ENCODE measurements at regions not wholly inside any gene's neighbourhood (a gene's known extent, or its start where the extent isn't known, plus 50 kb on each side); places are given as distances from the start of the nearest gene placed in this dataset.
"Not testable (repeated sequence)": the region's sequence is repeated elsewhere in the genome, so short reads cannot be mapped to it uniquely, and the experiment has no call there.

- H3K9me3 Mint-ChIP-seq (ENCODE audit: low read depth, unreplicated experiment); H3K27me3 Mint-ChIP-seq (ENCODE audit: unreplicated experiment); DNase-seq; BruUV-seq (replicated peaks); H3K4me3 Mint-ChIP-seq (ENCODE audit: low read depth, unreplicated experiment); H3K27ac Mint-ChIP-seq (ENCODE audit: unreplicated experiment); intact Hi-C loops (cut with micrococcal nuclease; ENCODE audit: unreplicated experiment); CTCF ChIA-PET; H3K36me3 Mint-ChIP-seq (ENCODE audit: insufficient read depth, unreplicated experiment); H3K4me1 Mint-ChIP-seq (ENCODE audit: low read depth, unreplicated experiment): not testable (repeated sequence)
Observed at GRCh38 chr21:6553505-6554376, 3967.6 kb upstream of the TPTE start.

DNA sequence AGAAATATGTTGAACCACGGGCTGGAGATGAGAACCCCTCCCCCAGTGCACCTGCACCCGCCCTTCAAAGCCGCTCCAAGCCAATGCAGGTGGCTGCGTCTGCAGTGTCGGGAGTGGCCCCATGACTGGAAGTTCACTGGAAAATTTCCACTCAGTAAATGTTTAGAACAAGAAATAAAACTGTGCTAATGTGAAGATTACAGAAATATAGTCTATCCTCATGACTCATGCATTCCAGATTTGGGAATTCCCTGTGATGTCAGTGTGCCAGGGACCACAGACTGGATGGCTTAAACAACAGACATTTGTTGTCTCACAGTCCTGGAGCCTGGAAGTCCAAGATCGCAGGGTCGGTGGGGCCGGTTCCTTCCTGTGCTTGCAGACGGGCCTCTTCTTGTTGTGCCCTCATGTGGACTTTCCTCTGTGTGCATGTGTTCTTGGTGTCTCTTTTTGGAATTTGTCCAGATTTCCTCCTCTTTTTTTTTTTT is 3967.0 kb upstream of the TPTE start:
- H3K4me3 Mint-ChIP-seq (ENCODE audit: low read depth, unreplicated experiment); H3K9me3 Mint-ChIP-seq (ENCODE audit: low read depth, unreplicated experiment); BruUV-seq (replicated peaks); H3K36me3 Mint-ChIP-seq (ENCODE audit: insufficient read depth, unreplicated experiment); CTCF ChIA-PET; intact Hi-C loops (cut with micrococcal nuclease; ENCODE audit: unreplicated experiment); DNase-seq; H3K4me1 Mint-ChIP-seq (ENCODE audit: low read depth, unreplicated experiment); H3K27ac Mint-ChIP-seq (ENCODE audit: unreplicated experiment); H3K27me3 Mint-ChIP-seq (ENCODE audit: unreplicated experiment): not testable (repeated sequence)

DNA sequence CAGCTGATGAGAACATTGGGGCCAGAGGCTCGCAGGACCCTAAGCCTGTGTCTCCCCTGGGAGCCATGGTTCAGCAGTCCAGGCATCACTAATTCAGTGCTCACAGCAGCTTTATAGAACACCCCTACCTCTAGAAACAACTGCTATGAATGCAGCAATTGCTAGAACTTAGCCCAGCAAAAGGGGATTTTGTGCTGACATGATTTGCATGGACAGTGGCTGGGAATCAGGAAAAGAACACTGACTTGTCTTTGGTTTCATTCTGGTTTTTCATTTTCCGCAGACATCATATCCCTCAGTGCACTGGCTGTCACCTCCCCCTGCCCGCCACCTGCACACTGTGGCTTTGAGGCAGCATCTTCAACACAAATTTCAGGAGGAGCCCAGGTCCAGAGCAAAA is 3964.9 kb upstream of the TPTE start:
- BruUV-seq (replicated peaks); H3K27ac Mint-ChIP-seq (ENCODE audit: unreplicated experiment); H3K4me1 Mint-ChIP-seq (ENCODE audit: low read depth, unreplicated experiment); H3K4me3 Mint-ChIP-seq (ENCODE audit: low read depth, unreplicated experiment); intact Hi-C loops (cut with micrococcal nuclease; ENCODE audit: unreplicated experiment); H3K9me3 Mint-ChIP-seq (ENCODE audit: low read depth, unreplicated experiment); H3K36me3 Mint-ChIP-seq (ENCODE audit: insufficient read depth, unreplicated experiment); DNase-seq; H3K27me3 Mint-ChIP-seq (ENCODE audit: unreplicated experiment); CTCF ChIA-PET: not testable (repeated sequence)

GRCh38 chr21:6557415-6557814 is 3964.0 kb upstream of the TPTE start:
- H3K4me1 Mint-ChIP-seq (ENCODE audit: low read depth, unreplicated experiment); H3K9me3 Mint-ChIP-seq (ENCODE audit: low read depth, unreplicated experiment); DNase-seq; intact Hi-C loops (cut with micrococcal nuclease; ENCODE audit: unreplicated experiment); H3K27ac Mint-ChIP-seq (ENCODE audit: unreplicated experiment); H3K4me3 Mint-ChIP-seq (ENCODE audit: low read depth, unreplicated experiment); H3K36me3 Mint-ChIP-seq (ENCODE audit: insufficient read depth, unreplicated experiment); CTCF ChIA-PET; H3K27me3 Mint-ChIP-seq (ENCODE audit: unreplicated experiment); BruUV-seq (replicated peaks): not testable (repeated sequence)

GRCh38 chr21:6561168-6561567 is 3960.2 kb upstream of the TPTE start:
- intact Hi-C loops (cut with micrococcal nuclease; ENCODE audit: unreplicated experiment); CTCF ChIA-PET; H3K4me1 Mint-ChIP-seq (ENCODE audit: low read depth, unreplicated experiment): not testable (repeated sequence)

DNA sequence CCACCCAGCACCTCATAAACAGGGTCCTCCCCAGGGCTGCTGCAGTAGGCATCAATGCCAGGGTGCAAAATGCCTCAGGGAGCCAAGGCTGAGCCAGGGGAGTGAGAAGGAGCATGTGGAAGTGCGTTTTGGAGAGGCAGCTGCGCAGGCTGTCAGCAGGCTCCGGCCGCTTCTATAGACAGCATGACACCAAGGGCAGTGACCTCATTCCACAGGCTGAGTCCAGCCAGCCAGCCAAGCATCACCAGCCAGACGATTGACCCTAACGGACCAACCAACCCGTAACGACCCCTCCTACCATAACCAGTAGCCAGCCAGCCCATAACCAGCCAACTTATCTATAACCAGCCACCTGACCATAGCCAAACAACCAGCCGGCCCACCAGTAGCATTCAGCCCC is 3959.8 kb upstream of the TPTE start:
- CTCF ChIA-PET; H3K4me1 Mint-ChIP-seq (ENCODE audit: low read depth, unreplicated experiment); H3K27me3 Mint-ChIP-seq (ENCODE audit: unreplicated experiment); intact Hi-C loops (cut with micrococcal nuclease; ENCODE audit: unreplicated experiment); H3K9me3 Mint-ChIP-seq (ENCODE audit: low read depth, unreplicated experiment); H3K4me3 Mint-ChIP-seq (ENCODE audit: low read depth, unreplicated experiment); H3K27ac Mint-ChIP-seq (ENCODE audit: unreplicated experiment); H3K36me3 Mint-ChIP-seq (ENCODE audit: insufficient read depth, unreplicated experiment); DNase-seq; BruUV-seq (replicated peaks): not testable (repeated sequence)

More at GRCh38 chr21:6561168-6561567, 3960.2 kb upstream of the TPTE start:
- not testable (repeated sequence) for H3K36me3 Mint-ChIP-seq (ENCODE audit: insufficient read depth, unreplicated experiment); H3K9me3 Mint-ChIP-seq (ENCODE audit: low read depth, unreplicated experiment); H3K27me3 Mint-ChIP-seq (ENCODE audit: unreplicated experiment); H3K27ac Mint-ChIP-seq (ENCODE audit: unreplicated experiment); DNase-seq; BruUV-seq (replicated peaks); H3K4me3 Mint-ChIP-seq (ENCODE audit: low read depth, unreplicated experiment)

GRCh38 chr21:6564543-6565166 is 3956.7 kb upstream of the TPTE start:
- CTCF ChIA-PET; H3K27me3 Mint-ChIP-seq (ENCODE audit: unreplicated experiment); H3K4me1 Mint-ChIP-seq (ENCODE audit: low read depth, unreplicated experiment): not testable (repeated sequence)

GRCh38 chr21:6565190-6566094 is 3955.9 kb upstream of the TPTE start:
- H3K4me1 Mint-ChIP-seq (ENCODE audit: low read depth, unreplicated experiment); intact Hi-C loops (cut with micrococcal nuclease; ENCODE audit: unreplicated experiment); H3K9me3 Mint-ChIP-seq (ENCODE audit: low read depth, unreplicated experiment); CTCF ChIA-PET; H3K4me3 Mint-ChIP-seq (ENCODE audit: low read depth, unreplicated experiment); BruUV-seq (replicated peaks); H3K27ac Mint-ChIP-seq (ENCODE audit: unreplicated experiment); DNase-seq; H3K36me3 Mint-ChIP-seq (ENCODE audit: insufficient read depth, unreplicated experiment); H3K27me3 Mint-ChIP-seq (ENCODE audit: unreplicated experiment): not testable (repeated sequence)

More at GRCh38 chr21:6564543-6565166, 3956.7 kb upstream of the TPTE start:
- DNase-seq; intact Hi-C loops (cut with micrococcal nuclease; ENCODE audit: unreplicated experiment); H3K9me3 Mint-ChIP-seq (ENCODE audit: low read depth, unreplicated experiment); H3K36me3 Mint-ChIP-seq (ENCODE audit: insufficient read depth, unreplicated experiment); BruUV-seq (replicated peaks); H3K4me3 Mint-ChIP-seq (ENCODE audit: low read depth, unreplicated experiment); H3K27ac Mint-ChIP-seq (ENCODE audit: unreplicated experiment): not testable (repeated sequence)

- CTCF ChIA-PET; H3K36me3 Mint-ChIP-seq (ENCODE audit: insufficient read depth, unreplicated experiment); H3K4me1 Mint-ChIP-seq (ENCODE audit: low read depth, unreplicated experiment); DNase-seq; H3K9me3 Mint-ChIP-seq (ENCODE audit: low read depth, unreplicated experiment); H3K27ac Mint-ChIP-seq (ENCODE audit: unreplicated experiment); intact Hi-C loops (cut with micrococcal nuclease; ENCODE audit: unreplicated experiment); H3K27me3 Mint-ChIP-seq (ENCODE audit: unreplicated experiment); BruUV-seq (replicated peaks); H3K4me3 Mint-ChIP-seq (ENCODE audit: low read depth, unreplicated experiment): not testable (repeated sequence)
Observed at GRCh38 chr21:6567542-6567941, 3953.8 kb upstream of the TPTE start.

Measured in Calu3 (cell line).